ENCODE measurements at regions not wholly inside any gene's neighbourhood (a gene's known extent, or its start where the extent isn't known, plus 50 kb on each side); places are given as distances from the start of the nearest gene placed in this dataset.

GRCh38 chr5:97547430-97547829, 364.4 kb upstream of the RIOK2 start:
- TF ChIP-seq CTCF (IDR thresholded peaks at IDR 0.05; ENCODE audit: insufficient read depth, low read length) (no peak), GABPA (IDR thresholded peaks at IDR 0.05; ENCODE audit: low read depth) (no peak), SPI1 (IDR thresholded peaks at IDR 0.05; ENCODE audit: borderline replicate concordance, low read depth) (no peak), POLR2AphosphoS5 (IDR thresholded peaks at IDR 0.05; ENCODE audit: low read depth) (no peak), REST (IDR thresholded peaks at IDR 0.05; ENCODE audit: insufficient replicate concordance, low read depth) (no peak)

GRCh38 chr5:97547999-97548738, 365.1 kb upstream of the RIOK2 start:
- DNase-seq (ENCODE audit: low read depth in 1 of 2, low spot score in 1 of 2): no peak
- Histone ChIP-seq H3K27me3 (ENCODE audit: insufficient read depth, poor library complexity, severe bottlenecking) (no peaks in the 10 kb centered on the region), H3K4me3 (replicated peaks; ENCODE audit: insufficient read depth, low read length) (no peak overlapping the region), H3K27ac (replicated peaks) (no peak overlapping the region)
- TF ChIP-seq REST (IDR thresholded peaks at IDR 0.05; ENCODE audit: insufficient replicate concordance, low read depth) (no peak), SPI1 (IDR thresholded peaks at IDR 0.05; ENCODE audit: borderline replicate concordance, low read depth) (no peak), POLR2AphosphoS5 (IDR thresholded peaks at IDR 0.05; ENCODE audit: low read depth) (no peak), GABPA (IDR thresholded peaks at IDR 0.05; ENCODE audit: low read depth) (no peak), CTCF (IDR thresholded peaks at IDR 0.05; ENCODE audit: insufficient read depth, low read length) (no peak)

More at GRCh38 chr5:97547430-97547829, 364.4 kb upstream of the RIOK2 start:
- Histone ChIP-seq H3K4me3 (replicated peaks; ENCODE audit: insufficient read depth, low read length) (no peak overlapping the region), H3K27ac (replicated peaks) (no peak overlapping the region), H3K27me3 (ENCODE audit: insufficient read depth, poor library complexity, severe bottlenecking) (no peaks in the 10 kb centered on the region)
- DNase-seq (ENCODE audit: low read depth in 1 of 2, low spot score in 1 of 2): no peak

- H3K27me3 ChIP-seq (ENCODE audit: insufficient read depth, poor library complexity, severe bottlenecking): no peaks in the 10 kb centered on the region
- no peak overlapping the region for H3K4me3 ChIP-seq (replicated peaks; ENCODE audit: insufficient read depth, low read length)
- H3K27ac ChIP-seq (replicated peaks): no peak overlapping the region
- TF ChIP-seq GABPA (IDR thresholded peaks at IDR 0.05; ENCODE audit: low read depth) (no peak), SPI1 (IDR thresholded peaks at IDR 0.05; ENCODE audit: borderline replicate concordance, low read depth) (no peak), REST (IDR thresholded peaks at IDR 0.05; ENCODE audit: insufficient replicate concordance, low read depth) (no peak), POLR2AphosphoS5 (IDR thresholded peaks at IDR 0.05; ENCODE audit: low read depth) (no peak), CTCF (IDR thresholded peaks at IDR 0.05; ENCODE audit: insufficient read depth, low read length) (no peak)
- DNase-seq (ENCODE audit: low read depth in 1 of 2, low spot score in 1 of 2): no peak
These were observed 365.7 kb upstream of the RIOK2 start for GRCh38 chr5:97548739-97549080.
